ENCODE measurements at regions not wholly inside any gene's neighbourhood (a gene's known extent, or its start where the extent isn't known, plus 50 kb on each side); places are given as distances from the start of the nearest gene placed in this dataset.

- no peak overlapping the region for H3K4me2 ChIP-seq (ENCODE audit: low read length)
- no peak overlapping the region for H3K27ac ChIP-seq
- H3K36me3 ChIP-seq (ENCODE audit: control insufficient read depth, insufficient read depth, low read length): no peaks in the 10 kb centered on the region
- no peaks in the 10 kb centered on the region for H3K27me3 ChIP-seq (ENCODE audit: control insufficient read depth, insufficient read depth, low read length)
- H3K4me1 ChIP-seq: no peaks in the 10 kb centered on the region
- no peak overlapping the region for H3K4me3 ChIP-seq (ENCODE audit: low read depth, low read length)
- H2AFZ ChIP-seq: no peak overlapping the region
- no peaks in the 10 kb centered on the region for H3K79me2 ChIP-seq
- no peaks in the 10 kb centered on the region for H3K9me3 ChIP-seq (ENCODE audit: control insufficient read depth, low read length)
- H3K9ac ChIP-seq: no peak overlapping the region
- TF ChIP-seq CTCF (IDR thresholded peaks at IDR 0.05): no peak
Measured at GRCh38 chr9:99457981-99458380, 235.9 kb downstream of the SEC61B start.

- H3K27ac ChIP-seq: no peak overlapping the region
- no peaks in the 10 kb centered on the region for H3K79me2 ChIP-seq
- H3K27me3 ChIP-seq (ENCODE audit: control insufficient read depth, insufficient read depth, low read length): no peaks in the 10 kb centered on the region
- H3K9ac ChIP-seq: no peak overlapping the region
- no peak overlapping the region for H3K4me2 ChIP-seq (ENCODE audit: low read length)
- H3K4me3 ChIP-seq (ENCODE audit: low read depth, low read length): no peak overlapping the region
- H3K36me3 ChIP-seq (ENCODE audit: control insufficient read depth, insufficient read depth, low read length): no peaks in the 10 kb centered on the region
- H3K4me1 ChIP-seq: no peaks in the 10 kb centered on the region
- H2AFZ ChIP-seq: no peak overlapping the region
- H3K9me3 ChIP-seq (ENCODE audit: control insufficient read depth, low read length): no peaks in the 10 kb centered on the region
- no peak for TF ChIP-seq CTCF (IDR thresholded peaks at IDR 0.05)
Measured at GRCh38 chr9:99459919-99460318, 237.8 kb downstream of the SEC61B start.

- Histone ChIP-seq H3K79me2 (no peaks in the 10 kb centered on the region), H3K4me1 (no peaks in the 10 kb centered on the region), H2AFZ (no peak overlapping the region), H3K27me3 (ENCODE audit: control insufficient read depth, insufficient read depth, low read length) (no peaks in the 10 kb centered on the region), H3K4me2 (ENCODE audit: low read length) (no peak overlapping the region), H3K9ac (no peak overlapping the region), H3K27ac (no peak overlapping the region), H3K9me3 (ENCODE audit: control insufficient read depth, low read length) (no peaks in the 10 kb centered on the region), H3K4me3 (ENCODE audit: low read depth, low read length) (no peak overlapping the region), H3K36me3 (ENCODE audit: control insufficient read depth, insufficient read depth, low read length) (no peaks in the 10 kb centered on the region)
- TF ChIP-seq CTCF (IDR thresholded peaks at IDR 0.05): no peak
Measured at GRCh38 chr9:99463131-99463530, 241.0 kb downstream of the SEC61B start.

- Histone ChIP-seq H3K79me2 (no peaks in the 10 kb centered on the region), H3K4me2 (ENCODE audit: low read length) (no peak overlapping the region), H3K27ac (no peak overlapping the region), H3K4me3 (ENCODE audit: low read depth, low read length) (no peak overlapping the region), H3K4me1 (no peaks in the 10 kb centered on the region), H3K27me3 (ENCODE audit: control insufficient read depth, insufficient read depth, low read length) (no peaks in the 10 kb centered on the region), H2AFZ (no peak overlapping the region), H3K9me3 (ENCODE audit: control insufficient read depth, low read length) (no peaks in the 10 kb centered on the region), H3K9ac (no peak overlapping the region), H3K36me3 (ENCODE audit: control insufficient read depth, insufficient read depth, low read length) (no peaks in the 10 kb centered on the region)
- TF ChIP-seq CTCF (IDR thresholded peaks at IDR 0.05): no peak
Measured at GRCh38 chr9:99464568-99464967, 242.5 kb downstream of the SEC61B start.

GRCh38 chr9:99465231-99465907 lies 243.3 kb downstream of the SEC61B start:
- H3K27ac ChIP-seq: no peak overlapping the region
- no peaks in the 10 kb centered on the region for H3K27me3 ChIP-seq (ENCODE audit: control insufficient read depth, insufficient read depth, low read length)
- no peaks in the 10 kb centered on the region for H3K4me1 ChIP-seq
- H3K9ac ChIP-seq: no peak overlapping the region
- no peak for TF ChIP-seq CTCF (IDR thresholded peaks at IDR 0.05)
- H3K36me3 ChIP-seq (ENCODE audit: control insufficient read depth, insufficient read depth, low read length): no peaks in the 10 kb centered on the region
- H3K4me2 ChIP-seq (ENCODE audit: low read length): no peak overlapping the region
- no peak overlapping the region for H2AFZ ChIP-seq
- no peak overlapping the region for H3K4me3 ChIP-seq (ENCODE audit: low read depth, low read length)
- no peaks in the 10 kb centered on the region for H3K79me2 ChIP-seq
- H3K9me3 ChIP-seq (ENCODE audit: control insufficient read depth, low read length): no peaks in the 10 kb centered on the region

Measured in parathyroid adenoma (tissue), 2 donors.